GM18498 (cell line): ENCODE measurements at regions not wholly inside any gene's neighbourhood (a gene's known extent, or its start where the extent isn't known, plus 50 kb on each side); places are given as distances from the start of the nearest gene placed in this dataset.

ENCODE experiments used
- ATAC-seq: cut with Tn5 transposase; IDR thresholded peaks from one replicate; pipeline ENCODE4 v1.9.1; 2021; ENCODE audit warnings: mild to moderate bottlenecking, moderate library complexity; ENCODE audit not compliant: unreplicated experiment

DNA sequence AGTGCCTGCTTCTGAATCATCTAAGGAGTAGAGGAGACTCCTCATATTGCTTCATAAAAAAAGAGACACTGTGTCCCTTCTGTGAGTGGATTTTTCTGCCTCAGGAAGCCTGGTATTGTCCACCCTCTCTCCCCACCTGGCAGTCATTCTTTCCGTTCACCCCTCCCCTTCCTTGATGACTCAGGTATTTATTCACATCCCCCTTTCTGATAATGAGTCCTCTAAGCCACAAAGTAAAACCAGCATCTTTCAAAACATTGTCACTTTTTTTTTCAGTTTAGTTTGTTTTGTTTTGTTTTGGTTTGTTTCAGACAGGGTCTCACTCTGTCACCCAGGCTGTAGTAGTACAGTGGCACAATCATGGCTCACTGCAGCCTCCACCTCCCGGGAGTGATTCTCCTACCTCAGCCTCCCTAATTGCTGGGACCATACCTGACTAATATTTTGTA lies 65.2 kb upstream of the UBE2E1 start:
- peak; percentile 92 for ATAC-seq

- ATAC-seq, result no peak
Observed at GRCh38 chr3:23741036-23741706, 64.6 kb upstream of the UBE2E1 start.

DNA sequence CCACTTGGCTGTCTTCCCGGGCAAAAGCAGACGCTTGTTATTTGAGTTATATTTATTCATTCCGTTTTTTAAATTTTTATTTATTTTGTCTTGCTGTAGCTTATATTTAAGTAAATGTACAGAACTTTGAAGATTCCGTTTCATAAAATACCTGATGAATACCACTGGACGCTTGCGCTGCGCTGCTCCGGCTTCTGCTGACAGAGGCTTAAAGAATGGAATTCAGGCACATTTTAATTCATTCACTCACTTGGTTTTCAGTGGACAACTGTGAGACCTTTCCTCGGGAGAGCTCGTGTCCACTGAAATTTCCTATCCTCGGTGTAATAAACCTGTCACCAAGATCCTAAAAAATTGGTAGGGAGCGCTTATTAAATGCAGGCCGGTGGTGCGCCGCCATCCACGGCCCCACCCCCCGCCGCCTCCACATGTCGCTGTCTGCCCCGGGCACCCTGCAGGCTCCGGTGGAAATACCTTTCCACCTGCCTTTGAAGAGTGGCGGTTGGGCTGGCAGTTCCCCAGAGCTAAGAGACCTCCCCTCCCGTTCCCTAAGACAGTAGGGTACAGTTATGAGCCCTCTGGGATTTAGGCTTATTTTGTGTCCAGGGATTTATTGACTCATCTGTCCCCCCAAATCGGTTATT lies 62.5 kb upstream of the UBE2E1 start:
- ATAC-seq, result no peak

DNA sequence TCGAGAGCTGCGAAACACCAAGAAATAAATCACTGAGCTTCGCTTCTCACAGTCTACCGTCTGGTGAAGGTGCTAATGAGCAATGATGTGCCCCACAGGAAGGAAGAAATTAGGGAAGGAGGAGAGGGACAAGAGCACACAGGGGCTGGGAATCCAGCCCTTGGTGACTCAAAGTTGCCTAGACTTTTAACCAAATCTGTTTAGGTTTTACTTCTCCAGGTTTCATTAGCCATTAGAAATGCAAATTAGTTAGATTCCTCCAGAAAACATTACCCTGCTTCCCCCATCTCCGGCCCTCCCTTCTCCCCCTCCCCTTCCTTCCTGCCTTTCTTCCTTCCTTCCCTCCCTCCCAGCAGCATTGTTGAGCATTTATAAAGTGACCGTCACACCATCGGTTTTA lies 59.3 kb upstream of the UBE2E1 start:
- no peak for ATAC-seq

- no peak for ATAC-seq
Observed at GRCh38 chr3:23747841-23748240, 57.9 kb upstream of the UBE2E1 start.

DNA sequence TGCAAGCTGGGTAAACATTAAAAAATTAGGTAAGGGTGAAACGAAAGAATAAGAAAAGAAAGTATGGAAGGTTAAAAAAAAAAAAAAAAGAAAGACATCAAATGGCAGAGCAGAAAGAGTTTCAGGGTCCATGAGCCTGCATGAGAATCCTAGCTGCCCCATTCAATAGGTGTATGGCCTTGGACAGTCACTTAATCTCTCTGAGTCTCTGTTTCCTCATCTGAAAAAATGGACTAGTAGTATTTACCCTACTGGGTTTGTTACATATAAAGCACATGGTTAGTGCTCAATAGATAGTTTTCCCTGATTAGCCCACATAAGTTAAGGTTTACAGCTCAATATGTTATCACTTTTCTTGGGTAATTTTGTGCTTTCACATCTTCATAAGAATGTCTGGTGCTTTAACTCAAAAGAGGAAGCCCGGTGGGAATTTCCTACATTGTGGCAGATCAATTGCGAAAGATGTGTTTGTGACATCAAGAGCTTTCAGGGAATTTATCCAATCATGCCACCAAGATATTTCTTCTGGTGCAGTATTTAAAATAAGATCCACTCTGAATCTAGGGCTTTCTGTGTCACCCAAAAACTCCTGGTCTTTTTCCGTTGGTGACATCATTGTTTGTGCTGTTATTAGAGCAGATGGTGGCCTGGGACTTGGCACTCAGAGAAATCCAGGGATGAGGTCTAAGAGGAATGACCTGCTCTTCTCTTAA lies 57.2 kb upstream of the UBE2E1 start:
- ATAC-seq, result no peak

- ATAC-seq, result no peak
Observed at GRCh38 chr3:23749609-23750008, 56.1 kb upstream of the UBE2E1 start.

GRCh38 chr3:23750573-23751210 lies 55.1 kb upstream of the UBE2E1 start:
- no peak for ATAC-seq

GRCh38 chr3:23751212-23751723 lies 54.5 kb upstream of the UBE2E1 start:
- no peak for ATAC-seq

- ATAC-seq, result no peak
Observed at GRCh38 chr3:23752126-23752525, 53.6 kb upstream of the UBE2E1 start.

- peak; percentile 36 for ATAC-seq
Observed at GRCh38 chr3:23754215-23754614, 51.5 kb upstream of the UBE2E1 start.
